H1 (cell line): ENCODE measurements at regions not wholly inside any gene's neighbourhood (a gene's known extent, or its start where the extent isn't known, plus 50 kb on each side); places are given as distances from the start of the nearest gene placed in this dataset.

Source experiments
- CTCF ChIA-PET: fragments of 300-600 bp; sonication (Branson Sonifier 250); formaldehyde crosslinking; loops from one replicate; lab custom pipeline; 2021; ENCODE audit not compliant: partially characterized antibody; lab: Charles Lee
- POLR2A ChIA-PET: fragments of 300-600 bp; sonication (Branson Sonifier 250); formaldehyde crosslinking; loops from one replicate; lab custom pipeline; 2021; ENCODE audit warnings: inconsistent platforms; ENCODE audit not compliant: partially characterized antibody; lab: Charles Lee
- DNase-seq, 2 experiments: peaks; one replicate each; pipeline versions ENCODE4 v3.0.0 to v3.0.0-alpha.2; 2010 to 2022; ENCODE audit warnings: low spot score in 2 of 2, low read depth in 1 of 2, mixed read lengths in 1 of 2
- FAIRE-seq: peaks from 2 replicates; lab custom pipeline; 2011; peaks lifted over from hg19 to GRCh38; lab: Jason Lieb, UNC
- H2AFZ ChIP-seq: 2 replicates; pipeline ENCODE4 v1.8.1; 2012; ENCODE audit warnings: low read length, inconsistent platforms
- H2AK5ac ChIP-seq: 2 replicates; pipeline ENCODE4 v1.6.1; 2013; ENCODE audit warnings: low read depth, low read length
- H2BK120ac ChIP-seq: replicated peaks from 2 replicates; pipeline ENCODE3; 2013; ENCODE audit warnings: low read depth, low read length, inconsistent platforms
- H2BK12ac ChIP-seq: 2 replicates; pipeline ENCODE4 v1.6.1; 2013; ENCODE audit warnings: low read depth, low read length
- H2BK15ac ChIP-seq: 2 replicates; pipeline ENCODE4 v1.6.1; 2013; ENCODE audit warnings: low read length
- H2BK20ac ChIP-seq: 2 replicates; pipeline ENCODE4 v1.6.1; 2013; ENCODE audit warnings: low read length
- H2BK5ac ChIP-seq: 2 replicates; pipeline ENCODE4 v1.6.1; 2013; ENCODE audit warnings: low read depth, low read length
- H3K14ac ChIP-seq: 2 replicates; pipeline ENCODE4 v1.6.1; 2013; ENCODE audit warnings: inconsistent platforms; ENCODE audit not compliant: insufficient read length
- H3K18ac ChIP-seq: 2 replicates; pipeline ENCODE4 v1.6.1; 2013; ENCODE audit warnings: low read length; ENCODE audit errors: extremely low read depth
- H3K23ac ChIP-seq: 2 replicates; pipeline ENCODE4 v1.6.1; 2013; ENCODE audit warnings: inconsistent platforms; ENCODE audit not compliant: insufficient read length
- H3K23me2 ChIP-seq: 2 replicates; pipeline ENCODE4 v1.6.1; 2013; ENCODE audit warnings: low read depth, low read length
- H3K27ac ChIP-seq: 2 replicates; pipeline ENCODE4 v1.6.1; 2011; ENCODE audit warnings: low read depth, low read length, inconsistent platforms
- H3K27me3 ChIP-seq, 4 experiments: replicated peaks in 1 of 4; 1 replicate in 1 of 4; 2 replicates in 3 of 4; pipeline versions ENCODE4 v1.6.1 to v1.8.1; 2011 to 2013; ENCODE audit warnings: low read length in 3 of 4, mild to moderate bottlenecking in 3 of 4, inconsistent platforms in 2 of 4, mixed read lengths in 2 of 4, moderate library complexity in 1 of 4; ENCODE audit not compliant: control insufficient read depth in 3 of 4, insufficient read depth in 3 of 4; ENCODE audit errors: extremely low read depth in 1 of 4
- H3K36me3 ChIP-seq, 4 experiments: 2 replicates each; pipeline versions ENCODE4 v1.6.1 to v1.8.1; 2011 to 2013; ENCODE audit warnings: mild to moderate bottlenecking in 4 of 4, low read length in 3 of 4, moderate library complexity in 2 of 4, control low read depth in 1 of 4, inconsistent platforms in 1 of 4; ENCODE audit not compliant: insufficient read depth in 4 of 4, control insufficient read depth in 2 of 4
- H3K4ac ChIP-seq: replicated peaks from 2 replicates; pipeline ENCODE3; 2013; ENCODE audit warnings: low read length, low read depth, mixed read lengths, inconsistent platforms; ENCODE audit not compliant: insufficient read length
- H3K4me1 ChIP-seq, 4 experiments: replicated peaks in 1 of 4; 1 replicate in 1 of 4; 2 replicates in 3 of 4; pipeline versions ENCODE4 v1.6.1 to v1.8.1; 2011 to 2013; ENCODE audit warnings: low read length in 3 of 4, inconsistent platforms in 2 of 4, mixed read lengths in 1 of 4; ENCODE audit not compliant: insufficient read depth in 4 of 4, control insufficient read depth in 3 of 4
- H3K4me2 ChIP-seq, 2 experiments: 2 replicates each; pipeline versions ENCODE4 v1.6.1 to v1.8.1; 2011 to 2013; ENCODE audit warnings: low read depth in 2 of 2, low read length in 2 of 2, control low read depth in 1 of 2, inconsistent platforms in 1 of 2, mild to moderate bottlenecking in 1 of 2; ENCODE audit not compliant: insufficient read depth in 1 of 2
- H3K4me3 ChIP-seq, 4 experiments: fragments of 200-600, 300-600 bp in 1 of 4; sonication (generic), shearing (Covaris generic), sonication (Bioruptor Twin) in 1 of 4; 2 replicates each; pipeline versions ENCODE4 v1.5.1 to v1.8.1; 2011 to 2016; ENCODE audit warnings: low read length in 4 of 4, low read depth in 3 of 4, control low read depth in 2 of 4, inconsistent platforms in 2 of 4, mild to moderate bottlenecking in 2 of 4, mixed read lengths in 1 of 4, moderate library complexity in 1 of 4; ENCODE audit not compliant: insufficient read depth in 2 of 4; ENCODE audit errors: extremely low read depth in 1 of 4
- H3K56ac ChIP-seq: replicated peaks from 2 replicates; pipeline ENCODE3; 2013; ENCODE audit warnings: low read depth, mild to moderate bottlenecking, mixed read lengths, low read length, inconsistent platforms; ENCODE audit not compliant: insufficient read length
- H3K79me1 ChIP-seq: 2 replicates; pipeline ENCODE4 v1.6.1; 2013; ENCODE audit warnings: low read depth, low read length, control low read depth
- H3K79me2 ChIP-seq, 2 experiments: 2 replicates each; pipeline versions ENCODE4 v1.6.1 to v1.8.1; 2012 to 2013; ENCODE audit warnings: low read length in 2 of 2, mild to moderate bottlenecking in 2 of 2, inconsistent platforms in 1 of 2; ENCODE audit not compliant: insufficient read depth in 2 of 2, control insufficient read depth in 1 of 2
- H3K9ac ChIP-seq, 4 experiments: replicated peaks in 1 of 4; 1 replicate in 1 of 4; 2 replicates in 3 of 4; pipeline versions ENCODE4 v1.6.1 to v1.8.1; 2011 to 2013; ENCODE audit warnings: low read depth in 3 of 4, low read length in 3 of 4, control low read depth in 2 of 4, mild to moderate bottlenecking in 2 of 4, moderate library complexity in 2 of 4, inconsistent platforms in 1 of 4; ENCODE audit errors: extremely low read depth in 1 of 4
- H3K9me3 ChIP-seq, 2 experiments: 2 replicates each; pipeline versions ENCODE4 v1.6.1 to v1.8.1; 2012 to 2013; ENCODE audit warnings: mild to moderate bottlenecking in 2 of 2, moderate library complexity in 2 of 2, control low read depth in 1 of 2, inconsistent platforms in 1 of 2, low read depth in 1 of 2, low read length in 1 of 2, mixed read lengths in 1 of 2; ENCODE audit not compliant: insufficient read depth in 2 of 2
- H4K20me1 ChIP-seq, 2 experiments: replicated peaks in 1 of 2; 2 replicates each; pipeline versions ENCODE3 to v1.8.1; 2011 to 2013; ENCODE audit warnings: inconsistent platforms in 2 of 2, low read length in 2 of 2, mild to moderate bottlenecking in 1 of 2; ENCODE audit not compliant: insufficient read depth in 2 of 2, control insufficient read depth in 1 of 2
- H4K5ac ChIP-seq: 2 replicates; pipeline ENCODE4 v1.6.1; 2013; ENCODE audit warnings: low read length, low read depth, mixed read lengths, inconsistent platforms; ENCODE audit not compliant: insufficient read length
- H4K8ac ChIP-seq: 2 replicates; pipeline ENCODE4 v1.8.0; 2013; ENCODE audit warnings: mild to moderate bottlenecking, moderate library complexity, low read length, inconsistent platforms; ENCODE audit not compliant: insufficient read depth; ENCODE audit errors: extremely low read depth
- H4K91ac ChIP-seq: replicated peaks from 2 replicates; pipeline ENCODE3; 2013; ENCODE audit warnings: low read length, mixed read lengths, inconsistent platforms; ENCODE audit not compliant: insufficient read length
- KDM1A ChIP-seq: fragments of 200-600, 300-600 bp; sonication (generic); IDR thresholded peaks from 2 replicates; pipeline ENCODE4 v1.7.1; 2016; ENCODE audit warnings: mild to moderate bottlenecking, low read length, borderline replicate concordance
- TCF12 ChIP-seq: IDR thresholded peaks from 2 replicates; pipeline ENCODE4 v1.6.1; 2011; ENCODE audit warnings: low read depth, mild to moderate bottlenecking, low read length
- WGBS, 2 experiments: shearing (Covaris generic) in 1 of 2; methylation state at CpG; one replicate each; pipeline versions ENCODE4 v1.1.6 to v1.1.7; 2013 to 2015; ENCODE audit warnings: low lambda C conversion rate in 2 of 2, mixed read lengths in 2 of 2, inconsistent platforms in 1 of 2, low coverage in 1 of 2, missing lambda C conversion rate in 1 of 2; ENCODE audit not compliant: insufficient replicate concordance in 2 of 2, insufficient coverage in 1 of 2, insufficient read length in 1 of 2; ENCODE audit errors: extremely low coverage in 1 of 2, missing lambda C conversion rate in 1 of 2; 5-methylcytosine and 5-hydroxymethylcytosine counted together

DNA sequence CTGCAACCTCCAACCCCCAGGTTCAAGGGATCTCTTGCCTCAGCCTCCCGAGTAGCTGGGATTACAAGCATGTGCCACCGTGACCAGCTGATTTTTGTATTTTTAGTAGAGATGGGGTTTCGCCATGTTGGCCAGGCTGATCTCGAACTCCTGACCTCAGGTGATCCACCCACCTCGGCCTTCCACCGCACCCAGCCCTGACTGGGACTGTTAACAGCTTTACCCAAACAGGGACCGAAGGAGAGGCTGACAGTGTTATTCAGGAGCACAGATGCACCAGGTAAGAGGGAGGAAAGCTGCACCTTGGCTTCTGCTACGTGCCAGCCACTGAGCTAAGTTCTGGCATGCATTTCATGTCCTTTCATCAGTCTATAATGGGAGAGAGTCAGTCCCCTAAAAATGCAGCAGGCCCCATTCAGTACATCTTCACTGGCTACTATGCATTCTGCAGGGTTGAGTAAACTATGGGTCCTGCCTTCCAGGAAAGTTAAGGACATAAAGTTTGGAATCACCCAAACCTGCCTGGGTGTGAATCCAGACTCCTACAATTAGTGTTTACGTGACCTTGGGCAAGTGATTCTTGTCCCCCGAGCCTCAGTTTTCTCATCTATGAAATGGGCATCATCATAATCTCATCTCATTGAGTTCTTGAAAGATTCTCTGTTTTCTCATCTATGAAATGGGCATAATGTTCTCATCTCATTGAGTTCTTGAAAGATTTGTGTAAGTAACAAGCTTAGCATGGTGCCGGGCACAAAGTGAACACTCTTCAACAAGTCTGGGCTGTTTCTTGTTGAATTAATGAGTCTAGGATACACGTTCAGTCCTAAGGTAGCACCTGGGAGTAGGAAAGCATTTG lies 82.2 kb downstream of the CPN2 start:
- 85% methylated on average over 10 of the region's 12 CpGs; no CpG with 5 or more reads in 1 of the 2 experiments for WGBS, 2 experiments
- Histone ChIP-seq H2BK120ac (no peak overlapping the region), H3K27ac (no peak overlapping the region), H3K4me2 (0 out of 4 replicates have a peak overlapping the region, but pooled peaks of 1 of the 2 experiments have one; percentile 8), H3K79me1 (no peaks in the 10 kb centered on the region), H3K23ac (no peak overlapping the region), H4K20me1 (no peaks in the 10 kb centered on the region), H3K14ac (no peak overlapping the region), H3K4me3 (no peak overlapping the region), H2BK5ac (no peak overlapping the region), H3K4me1 (peaks cover 0 to 17% (median 5%) of the 10 kb centered on the region in 4 experiments; a peak in 6 of 7 replicates), H3K9me3 (no peaks in the 10 kb centered on the region), H3K23me2 (no peaks in the 10 kb centered on the region), H4K8ac (no peak overlapping the region), H3K9ac (no peak overlapping the region), H2BK20ac (no peak overlapping the region), H4K91ac (no peak overlapping the region), H3K56ac (no peak overlapping the region), H3K18ac (no peak overlapping the region), H4K5ac (no peak overlapping the region), H2BK15ac (no peak overlapping the region), H3K4ac (no peak overlapping the region), H2AK5ac (no peak overlapping the region), H2AFZ (no peak overlapping the region), H3K36me3 (no peaks in the 10 kb centered on the region), H3K27me3 (peaks cover 0 to 4% (median 1%) of the 10 kb centered on the region in 4 experiments; a peak in 2 of 7 replicates), H3K79me2 (no peaks in the 10 kb centered on the region), H2BK12ac (peak overlapping the region; percentile 56; the same call in 1 of the 2 replicates)
- peak; percentile 70 for TF ChIP-seq KDM1A
- TF ChIP-seq TCF12, result no peak
- CTCF ChIA-PET, result interaction anchor here (0.6 to 7.5 kb wide), 34 partner anchors 9 to 488 kb away, joined by 3 to 79 read pairs (median 4); partner anchors contain the start of gene HES1
- no peak for DNase-seq
- no peak for FAIRE-seq
- POLR2A ChIA-PET, result interaction anchor here (1.0 to 1.8 kb wide), 7 partner anchors 8 to 132 kb away, joined by 3 to 5 read pairs (median 4); no protein-coding TSS in a partner anchor
